ENCODE measurements at regions not wholly inside any gene's neighbourhood (a gene's known extent, or its start where the extent isn't known, plus 50 kb on each side); places are given as distances from the start of the nearest gene placed in this dataset.

DNA sequence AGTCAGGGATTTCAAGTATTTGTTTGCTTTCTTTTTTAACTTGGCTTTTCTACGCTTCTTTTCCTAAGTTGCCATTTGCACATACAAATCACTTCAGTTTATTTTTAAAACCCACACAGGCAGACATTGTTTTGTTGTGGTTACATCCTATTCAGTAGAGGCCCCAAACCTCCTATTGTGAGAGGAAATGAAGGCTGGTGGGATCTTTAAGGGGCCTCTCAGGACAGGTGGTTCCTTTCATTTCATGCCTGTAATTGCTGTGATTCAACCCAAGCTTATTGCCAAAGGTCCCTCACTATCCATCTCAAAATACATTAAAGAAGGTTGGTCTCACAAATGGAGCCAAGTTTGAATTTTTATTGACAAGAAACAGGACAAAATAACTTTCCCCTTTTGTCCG, 257.1 kb downstream of the ADAMTS20 start:
- no peak overlapping the region for H3K9ac ChIP-seq (ENCODE audit: low read length)
- no peaks in the 10 kb centered on the region for H3K36me3 ChIP-seq (ENCODE audit: insufficient read depth, low read length)
- H3K4me1 ChIP-seq (ENCODE audit: insufficient read depth, low read length), result no peaks in the 10 kb centered on the region
- H3K27ac ChIP-seq (ENCODE audit: low read depth, low read length), result no peak overlapping the region
- no peaks in the 10 kb centered on the region for H3K27me3 ChIP-seq (ENCODE audit: control insufficient read depth in 1 of 2, insufficient read depth in 2 of 2, low read length in 2 of 2)
- no peak overlapping the region for H3K4me3 ChIP-seq (ENCODE audit: low read depth in 1 of 2, low read length in 2 of 2)
- no peaks in the 10 kb centered on the region for H3K9me3 ChIP-seq (ENCODE audit: low read length)

- Histone ChIP-seq H3K9me3 (ENCODE audit: low read length) (no peaks in the 10 kb centered on the region), H3K4me3 (ENCODE audit: low read depth in 1 of 2, low read length in 2 of 2) (no peak overlapping the region), H3K27me3 (ENCODE audit: control insufficient read depth in 1 of 2, insufficient read depth in 2 of 2, low read length in 2 of 2) (no peaks in the 10 kb centered on the region), H3K4me1 (ENCODE audit: insufficient read depth, low read length) (peaks cover 3% of the 10 kb centered on the region), H3K27ac (ENCODE audit: low read depth, low read length) (no peak overlapping the region), H3K9ac (ENCODE audit: low read length) (no peak overlapping the region), H3K36me3 (ENCODE audit: insufficient read depth, low read length) (no peaks in the 10 kb centered on the region)
Observed at GRCh38 chr12:43294147-43294546, 257.9 kb downstream of the ADAMTS20 start.

DNA sequence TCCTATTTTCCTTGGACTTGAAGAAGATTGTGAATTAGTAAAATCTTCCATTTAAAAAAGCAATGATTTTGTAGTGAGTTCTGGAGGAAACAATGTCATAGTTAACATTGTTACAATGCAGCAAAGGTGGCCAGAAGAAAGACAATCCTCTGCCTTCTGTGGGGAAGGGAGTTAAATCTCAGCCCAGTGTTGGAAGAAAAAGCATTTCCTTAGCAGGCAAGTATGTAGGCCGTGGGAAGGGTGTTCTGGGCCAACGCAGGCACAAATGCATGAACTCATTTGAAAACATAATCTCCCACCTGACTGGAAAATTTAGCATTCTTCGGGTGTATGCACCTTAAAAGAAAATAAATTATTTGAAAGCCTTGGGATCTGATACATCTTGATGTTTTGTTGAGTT, 258.6 kb downstream of the ADAMTS20 start:
- Histone ChIP-seq H3K27me3 (ENCODE audit: control insufficient read depth in 1 of 2, insufficient read depth in 2 of 2, low read length in 2 of 2) (no peaks in the 10 kb centered on the region), H3K9me3 (ENCODE audit: low read length) (no peaks in the 10 kb centered on the region), H3K36me3 (ENCODE audit: insufficient read depth, low read length) (no peaks in the 10 kb centered on the region), H3K27ac (ENCODE audit: low read depth, low read length) (no peak overlapping the region), H3K9ac (ENCODE audit: low read length) (no peak overlapping the region), H3K4me1 (ENCODE audit: insufficient read depth, low read length) (peaks cover 5% of the 10 kb centered on the region), H3K4me3 (ENCODE audit: low read depth in 1 of 2, low read length in 2 of 2) (no peak overlapping the region)

DNA sequence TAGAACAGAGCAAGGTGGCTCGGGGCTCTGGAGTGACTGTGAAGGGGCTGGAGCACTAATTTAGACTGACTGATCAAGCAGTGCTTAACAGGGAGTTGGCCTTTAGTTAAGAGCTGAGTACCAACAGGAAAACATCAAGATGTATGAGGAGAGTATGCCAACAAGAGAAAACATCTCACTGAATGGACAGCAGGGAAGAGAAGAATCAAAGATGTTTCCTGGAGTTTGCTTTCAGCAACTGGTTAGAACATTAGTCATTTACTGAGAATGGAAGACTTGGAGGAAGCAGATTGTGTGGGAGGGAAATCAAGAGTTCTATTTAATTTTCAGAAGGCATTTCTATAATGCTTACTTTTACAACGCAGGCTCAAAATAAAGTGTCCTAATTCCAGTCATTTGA, 259.3 kb downstream of the ADAMTS20 start:
- Histone ChIP-seq H3K9ac (ENCODE audit: low read length) (no peak overlapping the region), H3K27me3 (ENCODE audit: control insufficient read depth in 1 of 2, insufficient read depth in 2 of 2, low read length in 2 of 2) (no peaks in the 10 kb centered on the region), H3K27ac (ENCODE audit: low read depth, low read length) (no peak overlapping the region), H3K4me3 (ENCODE audit: low read depth in 1 of 2, low read length in 2 of 2) (no peak overlapping the region), H3K4me1 (ENCODE audit: insufficient read depth, low read length) (peaks cover 5% of the 10 kb centered on the region), H3K36me3 (ENCODE audit: insufficient read depth, low read length) (no peaks in the 10 kb centered on the region), H3K9me3 (ENCODE audit: low read length) (no peaks in the 10 kb centered on the region)

GRCh38 chr12:43291516-43291915, 260.5 kb downstream of the ADAMTS20 start:
- Histone ChIP-seq H3K9me3 (ENCODE audit: low read length) (no peaks in the 10 kb centered on the region), H3K27me3 (ENCODE audit: control insufficient read depth in 1 of 2, insufficient read depth in 2 of 2, low read length in 2 of 2) (no peaks in the 10 kb centered on the region), H3K4me1 (ENCODE audit: insufficient read depth, low read length) (peaks cover 10% of the 10 kb centered on the region), H3K9ac (ENCODE audit: low read length) (no peak overlapping the region), H3K36me3 (ENCODE audit: insufficient read depth, low read length) (no peaks in the 10 kb centered on the region), H3K4me3 (ENCODE audit: low read depth in 1 of 2, low read length in 2 of 2) (no peak overlapping the region), H3K27ac (ENCODE audit: low read depth, low read length) (no peak overlapping the region)

DNA sequence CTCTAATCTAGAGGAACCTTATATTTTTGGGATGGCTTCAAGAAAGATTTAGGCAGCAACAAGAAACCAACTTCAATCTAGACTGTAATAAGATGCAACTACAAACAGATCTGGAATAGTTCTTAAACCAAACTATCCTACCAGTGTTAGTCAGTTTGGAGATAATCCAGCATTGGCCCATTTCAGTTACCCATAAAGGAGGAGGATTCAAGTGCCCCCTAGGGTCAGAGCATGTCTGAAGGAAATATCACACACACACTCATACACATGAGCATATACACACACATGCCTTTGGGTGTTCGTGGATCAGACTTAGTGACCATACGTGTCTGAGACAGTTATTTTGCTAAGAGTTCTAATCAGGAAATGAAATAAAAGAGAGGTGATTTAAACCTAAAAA, 261.2 kb downstream of the ADAMTS20 start:
- no peak overlapping the region for H3K4me3 ChIP-seq (ENCODE audit: low read depth in 1 of 2, low read length in 2 of 2)
- peaks cover 10% of the 10 kb centered on the region for H3K4me1 ChIP-seq (ENCODE audit: insufficient read depth, low read length)
- H3K9me3 ChIP-seq (ENCODE audit: low read length), result no peaks in the 10 kb centered on the region
- no peaks in the 10 kb centered on the region for H3K36me3 ChIP-seq (ENCODE audit: insufficient read depth, low read length)
- H3K27me3 ChIP-seq (ENCODE audit: control insufficient read depth in 1 of 2, insufficient read depth in 2 of 2, low read length in 2 of 2), result no peaks in the 10 kb centered on the region
- H3K27ac ChIP-seq (ENCODE audit: low read depth, low read length), result no peak overlapping the region
- H3K9ac ChIP-seq (ENCODE audit: low read length), result no peak overlapping the region

- Histone ChIP-seq H3K4me1 (ENCODE audit: insufficient read depth, low read length) (peaks cover 10% of the 10 kb centered on the region), H3K9me3 (ENCODE audit: low read length) (no peaks in the 10 kb centered on the region), H3K36me3 (ENCODE audit: insufficient read depth, low read length) (no peaks in the 10 kb centered on the region), H3K27ac (ENCODE audit: low read depth, low read length) (no peak overlapping the region), H3K4me3 (ENCODE audit: low read depth in 1 of 2, low read length in 2 of 2) (no peak overlapping the region), H3K27me3 (ENCODE audit: control insufficient read depth in 1 of 2, insufficient read depth in 2 of 2, low read length in 2 of 2) (no peaks in the 10 kb centered on the region), H3K9ac (ENCODE audit: low read length) (no peak overlapping the region)
Observed at GRCh38 chr12:43289426-43289801, 262.6 kb downstream of the ADAMTS20 start.

GRCh38 chr12:43288671-43289425, 263.2 kb downstream of the ADAMTS20 start:
- Histone ChIP-seq H3K27me3 (ENCODE audit: control insufficient read depth in 1 of 2, insufficient read depth in 2 of 2, low read length in 2 of 2) (no peaks in the 10 kb centered on the region), H3K9me3 (ENCODE audit: low read length) (no peaks in the 10 kb centered on the region), H3K36me3 (ENCODE audit: insufficient read depth, low read length) (no peaks in the 10 kb centered on the region), H3K9ac (ENCODE audit: low read length) (no peak overlapping the region), H3K4me3 (ENCODE audit: low read depth in 1 of 2, low read length in 2 of 2) (no peak overlapping the region), H3K4me1 (ENCODE audit: insufficient read depth, low read length) (peaks cover 10% of the 10 kb centered on the region), H3K27ac (ENCODE audit: low read depth, low read length) (no peak overlapping the region)

DNA sequence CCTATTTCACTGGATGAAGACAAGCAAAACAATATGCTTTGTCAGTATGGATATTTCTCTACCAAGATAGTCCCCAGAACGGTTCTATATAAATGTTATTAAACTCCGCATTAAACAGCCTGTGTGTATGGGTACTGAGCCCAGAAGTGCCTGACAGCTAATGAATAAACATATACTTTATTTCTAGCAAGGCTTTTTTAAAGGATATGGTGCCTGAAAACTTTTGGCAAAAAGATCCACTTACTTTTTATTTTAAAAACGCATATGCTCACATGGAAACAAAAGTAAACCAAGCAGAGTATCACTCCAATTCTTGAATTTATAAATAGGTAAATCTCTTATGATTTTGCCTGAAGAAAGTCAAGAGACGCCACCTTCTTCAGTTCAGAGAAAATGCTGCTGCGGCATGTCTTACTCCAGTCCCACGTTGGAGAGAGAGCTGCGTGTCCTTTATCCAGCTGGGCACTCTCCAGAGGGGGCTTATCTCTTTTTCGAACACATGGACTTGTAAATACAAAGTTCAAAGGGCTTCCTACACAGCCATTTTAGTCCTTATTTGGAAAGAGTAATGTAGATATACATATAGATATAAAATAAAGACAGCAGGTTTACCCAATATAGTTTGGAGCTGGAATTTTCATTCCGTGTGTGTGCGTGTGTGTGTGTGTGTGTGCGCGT, 264.2 kb downstream of the ADAMTS20 start:
- Histone ChIP-seq H3K4me3 (ENCODE audit: low read depth in 1 of 2, low read length in 2 of 2) (no peak overlapping the region), H3K27ac (ENCODE audit: low read depth, low read length) (no peak overlapping the region), H3K4me1 (ENCODE audit: insufficient read depth, low read length) (peaks cover 10% of the 10 kb centered on the region), H3K9me3 (ENCODE audit: low read length) (no peaks in the 10 kb centered on the region), H3K36me3 (ENCODE audit: insufficient read depth, low read length) (no peaks in the 10 kb centered on the region), H3K27me3 (ENCODE audit: control insufficient read depth in 1 of 2, insufficient read depth in 2 of 2, low read length in 2 of 2) (no peaks in the 10 kb centered on the region), H3K9ac (ENCODE audit: low read length) (no peak overlapping the region)

GRCh38 chr12:43286986-43287385, 265.0 kb downstream of the ADAMTS20 start:
- H3K9ac ChIP-seq (ENCODE audit: low read length), result no peak overlapping the region
- H3K4me3 ChIP-seq (ENCODE audit: low read depth in 1 of 2, low read length in 2 of 2), result no peak overlapping the region
- peaks cover 10% of the 10 kb centered on the region for H3K4me1 ChIP-seq (ENCODE audit: insufficient read depth, low read length)
- H3K27ac ChIP-seq (ENCODE audit: low read depth, low read length), result no peak overlapping the region
- no peaks in the 10 kb centered on the region for H3K36me3 ChIP-seq (ENCODE audit: insufficient read depth, low read length)
- no peaks in the 10 kb centered on the region for H3K27me3 ChIP-seq (ENCODE audit: control insufficient read depth in 1 of 2, insufficient read depth in 2 of 2, low read length in 2 of 2)
- no peaks in the 10 kb centered on the region for H3K9me3 ChIP-seq (ENCODE audit: low read length)

- Histone ChIP-seq H3K27ac (ENCODE audit: low read depth, low read length) (no peak overlapping the region), H3K9me3 (ENCODE audit: low read length) (no peaks in the 10 kb centered on the region), H3K4me3 (ENCODE audit: low read depth in 1 of 2, low read length in 2 of 2) (no peak overlapping the region), H3K9ac (ENCODE audit: low read length) (no peak overlapping the region), H3K4me1 (ENCODE audit: insufficient read depth, low read length) (peaks cover 10% of the 10 kb centered on the region), H3K27me3 (ENCODE audit: control insufficient read depth in 1 of 2, insufficient read depth in 2 of 2, low read length in 2 of 2) (no peaks in the 10 kb centered on the region), H3K36me3 (ENCODE audit: insufficient read depth, low read length) (no peaks in the 10 kb centered on the region)
Observed at GRCh38 chr12:43285159-43285598, 266.8 kb downstream of the ADAMTS20 start.
